ENCODE measurements at regions not wholly inside any gene's neighbourhood (a gene's known extent, or its start where the extent isn't known, plus 50 kb on each side); places are given as distances from the start of the nearest gene placed in this dataset.
A peak's percentile ranks its signal among the peaks of the same experiment; 100 is the strongest.
"Not testable (repeated sequence)": the region's sequence is repeated elsewhere in the genome, so short reads cannot be mapped to it uniquely, and the experiment has no call there.

DNA sequence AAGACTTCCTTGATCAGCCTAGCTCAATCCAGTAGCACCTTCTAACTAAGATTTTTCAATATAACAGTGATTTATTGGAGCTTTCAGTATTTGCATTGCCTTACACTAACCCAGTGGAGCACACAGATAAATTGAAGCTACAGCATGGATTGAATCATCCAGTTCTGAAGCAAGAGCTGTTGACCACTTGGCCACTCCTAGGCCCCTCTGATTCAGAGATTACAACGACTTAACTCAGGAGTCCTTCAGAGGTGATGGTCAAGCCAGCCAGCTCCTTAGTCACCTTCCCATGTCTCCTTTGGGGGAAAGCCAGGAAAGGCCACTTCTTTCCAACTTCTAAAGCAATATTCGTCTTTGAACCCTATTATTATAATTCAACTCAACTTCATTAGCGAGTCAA, 151.8 kb downstream of the TENT5C start:
- DNase-seq, result peak; percentile 45

DNA sequence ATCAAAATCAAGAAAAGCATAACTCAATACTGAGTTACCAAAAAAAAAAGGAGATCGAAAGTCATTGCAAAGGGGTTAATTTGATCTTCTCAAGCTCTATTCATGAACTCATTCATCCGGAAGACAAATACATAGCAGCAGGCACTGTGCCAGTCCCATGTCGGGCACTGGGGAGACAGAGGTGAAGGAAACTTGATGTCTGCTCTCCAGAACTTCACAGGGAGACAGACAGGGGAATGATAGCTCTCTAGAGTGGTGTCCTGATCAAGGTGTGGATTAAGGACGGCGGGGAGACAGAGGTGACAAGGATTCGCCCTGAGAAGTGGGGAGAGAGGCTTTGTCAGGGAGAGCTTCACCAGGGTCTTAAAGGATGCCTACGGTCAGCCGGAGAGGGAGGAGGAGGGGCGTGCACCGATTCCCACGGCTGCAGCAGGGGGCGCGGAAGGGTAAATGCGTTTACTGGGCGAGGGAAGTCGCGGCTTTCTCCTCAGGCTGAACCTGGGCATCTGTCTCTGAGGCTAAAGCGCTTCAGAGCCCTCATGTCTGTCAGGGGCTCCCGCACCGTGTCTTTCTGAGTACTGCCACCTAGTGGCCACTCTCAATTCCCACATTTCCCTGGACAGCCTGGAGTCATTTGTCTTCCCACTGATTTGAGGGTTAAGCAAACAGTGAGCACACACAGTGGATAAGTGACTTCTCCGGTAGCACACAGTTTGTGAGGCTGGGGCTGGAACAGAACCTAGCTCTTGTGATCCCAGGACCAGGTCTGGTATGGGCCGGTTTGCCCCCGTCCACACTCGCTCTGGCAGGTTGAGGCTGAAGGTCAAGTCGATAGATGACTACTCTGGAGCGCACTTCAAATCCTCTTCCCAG, 152.8 kb downstream of the TENT5C start:
- peak; percentile 88 for DNase-seq

- no peak for DNase-seq
Measured at GRCh38 chr1:117759535-117759934, 153.7 kb downstream of the TENT5C start.

DNA sequence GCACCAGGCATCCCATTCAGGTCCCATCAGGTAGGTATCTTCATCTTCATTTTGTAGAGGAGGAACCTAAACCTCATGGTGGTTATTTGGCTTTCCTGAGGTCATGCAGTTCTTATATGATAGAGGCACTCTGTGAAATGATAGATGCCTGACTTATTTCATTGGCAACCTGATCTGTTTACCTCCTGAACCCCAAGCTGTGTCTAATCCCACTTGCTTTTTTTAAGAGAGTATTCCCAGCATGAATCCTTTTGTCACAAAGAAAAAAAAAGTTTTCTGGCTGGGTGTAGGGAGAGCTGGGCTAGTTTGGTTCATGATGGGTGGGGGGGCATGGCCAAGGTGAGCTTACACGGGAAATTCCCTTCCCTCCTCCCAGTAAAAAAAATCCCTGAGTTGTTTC, 154.2 kb downstream of the TENT5C start:
- DNase-seq, result no peak

GRCh38 chr1:117760485-117760884, 154.6 kb downstream of the TENT5C start:
- DNase-seq, result no peak

DNA sequence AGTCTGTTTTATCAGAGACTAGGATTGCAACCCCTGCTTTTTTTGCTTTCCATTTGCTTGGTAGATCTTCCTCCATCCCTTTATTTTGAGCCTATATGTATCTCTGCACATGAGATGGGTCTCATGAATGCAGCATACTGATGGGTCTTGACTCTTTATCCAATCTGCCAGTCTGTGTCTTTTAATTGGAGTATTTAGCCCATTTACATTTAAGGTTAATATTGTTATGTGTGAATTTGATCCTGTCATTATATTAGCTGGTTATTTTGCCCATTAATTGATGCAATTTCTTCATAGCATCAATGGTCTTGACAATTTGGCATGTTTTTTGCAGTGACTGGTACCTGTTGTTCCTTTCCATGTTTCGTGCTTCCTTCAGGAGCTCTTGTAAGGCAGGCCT, 161.7 kb downstream of the GDAP2 start:
- DNase-seq, result not testable (repeated sequence)

- no peak for DNase-seq
Measured at GRCh38 chr1:117770981-117771531, 158.4 kb downstream of the GDAP2 start.

DNA sequence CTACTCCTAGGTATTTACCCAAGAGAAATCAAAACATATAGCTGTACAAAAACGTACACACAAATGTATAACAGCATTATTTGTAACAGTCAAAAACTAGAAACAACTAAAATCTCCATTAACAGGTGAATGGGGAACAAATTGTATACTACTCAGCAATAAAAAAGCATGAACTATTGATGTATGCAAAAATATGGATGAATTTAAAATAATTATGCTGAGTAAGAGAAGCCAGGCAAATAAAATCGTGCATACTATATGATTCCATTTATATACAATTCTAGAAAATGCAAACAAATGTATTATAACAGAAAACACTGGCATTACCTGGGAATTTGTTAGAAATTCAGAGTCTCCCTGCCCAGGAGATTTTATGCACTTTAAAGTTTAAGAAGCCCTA, 150.1 kb downstream of the GDAP2 start:
- DNase-seq, result no peak

DNA sequence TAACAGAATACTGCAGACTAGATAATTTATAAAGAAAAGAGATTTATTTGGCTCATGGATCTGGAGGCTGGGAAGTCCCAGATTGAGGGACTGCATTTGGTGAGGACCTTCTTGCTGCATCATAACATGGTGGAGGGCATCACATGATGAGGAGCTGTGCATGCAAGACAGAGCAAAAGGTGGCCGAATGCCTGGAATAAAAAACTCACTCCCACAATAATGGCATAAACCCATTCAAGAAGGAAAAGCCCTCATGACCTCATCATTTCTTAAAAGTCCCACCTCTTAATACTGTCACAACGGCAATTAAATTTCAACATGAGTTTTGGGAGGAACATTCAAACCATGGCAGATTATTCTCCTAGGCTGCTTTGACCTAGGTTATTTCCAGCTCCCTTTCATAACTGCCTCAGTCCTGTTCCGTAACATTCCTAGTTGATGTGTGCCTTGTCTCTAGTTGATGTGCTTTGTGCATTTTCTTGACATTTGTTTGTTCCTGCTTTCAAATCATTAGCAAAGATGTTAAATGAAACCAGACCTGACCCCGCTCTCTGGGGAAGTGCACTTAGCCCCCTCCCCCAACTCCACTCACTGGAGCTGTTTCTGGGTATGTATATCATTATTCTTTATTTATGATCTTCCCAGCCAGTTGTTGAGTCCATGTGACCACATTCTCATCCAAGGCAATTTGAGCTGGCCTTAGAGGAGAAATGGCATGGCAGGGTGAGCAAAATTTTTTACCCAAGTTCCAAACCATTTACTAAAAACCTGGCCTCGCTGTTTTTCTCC, 148.5 kb downstream of the GDAP2 start:
- no peak for DNase-seq

DNA sequence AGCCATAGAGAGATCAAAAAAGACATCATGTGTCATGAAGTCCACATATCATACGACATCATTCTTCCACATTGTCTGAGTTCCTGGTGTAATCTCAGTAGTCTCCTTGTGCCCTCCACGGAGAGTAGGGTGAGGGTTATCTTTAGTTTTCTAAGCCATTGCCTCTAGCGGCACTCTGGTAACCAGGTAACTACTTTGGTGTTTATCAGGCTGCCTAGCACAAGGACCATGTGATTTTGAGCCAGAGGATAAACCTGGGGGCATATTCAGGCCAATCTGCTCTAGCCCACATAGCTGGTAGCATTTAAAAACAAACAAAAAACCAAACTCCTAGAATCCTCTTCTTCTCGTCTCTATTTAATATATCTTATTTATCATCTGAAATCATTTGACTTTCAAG, 147.4 kb downstream of the GDAP2 start:
- DNase-seq, result no peak

DNA sequence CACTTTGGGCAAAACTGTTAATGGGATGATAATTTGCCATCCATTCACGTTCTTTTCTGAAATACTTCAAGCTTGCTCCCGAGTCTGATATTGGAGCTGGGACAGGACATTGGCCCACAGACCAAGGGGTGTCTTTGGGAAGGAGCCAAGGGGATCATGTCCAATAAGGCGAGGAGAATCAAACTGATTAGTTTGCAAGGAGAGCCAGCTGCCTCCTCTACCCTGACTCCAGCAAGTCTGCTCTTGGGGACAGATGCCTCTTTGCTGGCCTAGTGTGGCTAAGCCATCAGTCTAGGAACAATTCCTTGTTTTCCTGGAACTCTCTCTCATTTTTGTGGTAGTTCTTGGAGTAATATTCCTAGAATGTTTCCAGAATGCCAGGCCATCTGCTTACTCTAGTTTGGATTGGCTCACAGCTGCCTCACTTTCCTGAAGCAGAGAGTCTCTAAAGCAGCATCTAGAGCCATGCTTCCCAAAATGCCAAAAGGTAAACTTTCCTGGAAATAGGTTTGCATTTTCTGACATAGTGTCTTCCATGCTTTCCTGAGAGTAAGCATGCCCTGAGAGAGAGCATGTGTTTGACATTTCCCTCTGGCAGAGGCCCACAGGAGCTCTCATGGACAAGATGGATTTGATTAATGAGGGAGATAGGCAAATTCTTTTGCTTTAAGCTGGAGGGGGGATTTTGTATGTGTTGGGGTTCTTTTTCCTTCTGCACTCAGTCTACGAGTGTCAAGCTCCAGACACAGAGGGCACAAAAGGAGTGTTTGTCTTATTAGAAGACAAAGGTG, 145.6 kb downstream of the GDAP2 start:
- DNase-seq, result no peak

DNA sequence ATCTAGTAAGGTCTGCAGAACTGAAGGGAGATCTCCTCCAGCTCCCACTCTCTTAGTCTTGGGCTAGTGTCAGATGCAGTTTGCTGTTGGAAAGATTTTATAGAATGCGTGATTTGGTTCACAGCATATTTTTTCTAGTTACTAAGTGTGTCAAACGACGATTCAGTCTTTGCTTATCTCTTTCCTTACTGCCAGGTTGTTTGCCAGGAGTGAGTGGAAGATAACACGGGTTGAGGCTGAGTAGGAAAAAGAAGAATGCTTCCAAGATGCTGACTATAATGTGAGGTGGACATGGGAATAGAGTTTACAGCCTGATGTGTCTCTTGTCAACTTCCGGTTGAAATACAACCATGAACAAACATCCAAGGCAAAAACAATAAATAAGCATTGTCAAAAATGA, 141.4 kb downstream of the GDAP2 start:
- no peak for DNase-seq

GRCh38 chr1:117793413-117793812, 136.0 kb downstream of the GDAP2 start:
- no peak for DNase-seq

DNA sequence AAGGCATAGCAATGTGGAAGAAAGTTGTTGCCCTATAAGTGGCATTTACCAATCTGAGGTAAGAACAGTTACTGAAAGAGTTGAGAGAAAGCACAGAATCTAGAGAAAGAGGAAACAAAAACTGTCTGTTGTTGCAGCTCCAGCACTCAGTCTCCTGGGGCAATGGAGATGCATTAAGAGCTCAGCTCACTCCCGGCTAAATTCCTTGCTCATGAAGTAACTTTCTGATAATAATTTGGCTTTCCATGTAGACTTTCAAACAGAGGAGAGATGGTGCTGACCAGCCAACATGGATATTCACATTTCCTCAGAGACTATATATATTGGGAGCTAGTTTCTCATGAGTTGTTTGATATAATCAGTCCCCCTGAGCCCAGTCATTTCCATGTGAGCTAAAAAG, 135.3 kb downstream of the GDAP2 start:
- peak; percentile 53 for DNase-seq

DNA sequence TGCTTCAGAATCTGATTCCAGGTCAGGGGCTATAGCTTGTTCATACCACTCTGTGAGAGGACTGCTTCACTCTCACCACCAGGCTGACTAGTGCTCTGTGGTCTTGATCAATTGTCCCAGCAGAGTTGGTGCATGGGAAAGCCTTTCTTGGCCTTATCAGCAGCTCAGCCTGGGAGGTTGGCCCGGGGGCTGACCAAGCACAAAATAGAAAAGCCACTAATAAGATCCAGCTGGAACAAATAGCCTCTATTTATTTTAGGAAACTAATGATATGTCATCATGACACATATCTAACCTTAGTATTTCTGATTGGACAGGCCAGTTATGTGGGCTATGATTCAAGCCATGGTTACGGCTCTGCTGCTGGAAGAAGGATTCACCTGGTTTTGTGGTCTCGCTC, 134.2 kb downstream of the GDAP2 start:
- DNase-seq, result peak; percentile 88

DNA sequence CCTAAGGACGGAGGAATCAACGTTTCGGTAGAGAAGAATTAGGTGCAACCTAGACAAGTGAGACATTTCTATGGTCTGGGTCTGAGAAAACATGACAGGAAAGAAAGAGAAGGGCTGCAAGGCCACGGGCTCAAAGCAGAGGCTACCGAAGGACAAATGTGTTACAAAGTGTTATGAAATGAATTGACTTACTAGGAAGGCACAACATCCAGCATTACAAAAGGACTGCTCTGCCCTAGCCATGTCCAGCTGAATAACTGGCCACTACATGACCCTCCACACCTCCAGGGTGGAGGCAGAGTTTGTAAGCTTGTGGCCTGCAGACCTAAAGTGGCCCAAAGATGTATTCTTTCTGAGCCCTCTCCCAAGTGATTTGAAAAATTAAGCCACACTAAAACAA, 133.6 kb downstream of the GDAP2 start:
- no peak for DNase-seq

DNA sequence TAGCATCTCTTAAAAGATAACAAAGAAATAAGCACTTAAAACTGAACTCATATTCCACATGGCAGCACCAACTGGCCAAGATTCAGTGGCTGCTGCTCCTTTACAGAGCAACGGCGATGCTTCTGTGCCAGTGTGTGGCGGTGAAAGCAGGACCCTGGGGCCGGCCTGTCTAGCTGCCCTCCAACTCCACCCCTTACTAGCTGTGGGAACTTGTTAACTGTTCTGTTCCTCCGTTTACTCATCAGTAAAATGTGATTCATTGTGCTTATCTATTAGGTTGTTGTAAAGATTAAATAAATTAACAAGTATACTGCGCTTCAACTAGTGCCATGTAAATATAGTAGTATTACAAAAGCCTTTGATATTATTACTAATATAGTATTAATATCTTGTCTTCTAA, 133.2 kb downstream of the GDAP2 start:
- DNase-seq, result no peak

- DNase-seq, result no peak
Measured at GRCh38 chr1:117798550-117798949, 130.9 kb downstream of the GDAP2 start.

- DNase-seq, result no peak
Measured at GRCh38 chr1:117802531-117803257, 126.7 kb downstream of the GDAP2 start.

GRCh38 chr1:117803318-117803717, 126.1 kb downstream of the GDAP2 start:
- DNase-seq, result no peak

- DNase-seq, result no peak
Measured at GRCh38 chr1:117809764-117810163, 119.7 kb downstream of the GDAP2 start.

GRCh38 chr1:117810553-117810952, 118.9 kb downstream of the GDAP2 start:
- no peak for DNase-seq

Data from EL (cell line).